ENCODE measurements at regions not wholly inside any gene's neighbourhood (a gene's known extent, or its start where the extent isn't known, plus 50 kb on each side); places are given as distances from the start of the nearest gene placed in this dataset.

DNA sequence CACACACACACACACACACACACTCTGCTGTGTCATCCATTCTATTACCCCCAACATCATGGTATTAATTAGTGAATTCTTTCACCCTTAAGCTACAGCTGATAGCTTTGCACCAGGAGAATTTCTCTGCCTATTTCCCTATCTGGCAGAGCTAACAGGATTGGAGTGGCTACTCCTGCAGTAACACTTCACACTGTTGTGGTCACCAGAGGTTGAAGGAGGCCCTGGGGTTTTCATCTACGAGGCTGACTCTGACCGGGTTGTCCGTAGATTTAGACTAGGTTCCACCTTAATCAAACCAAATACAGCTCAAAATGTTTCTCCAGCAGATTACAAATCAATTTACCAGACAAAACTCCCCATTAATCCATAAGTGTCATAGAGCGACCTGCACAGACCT is 69.2 kb upstream of the RIPOR2 start:
- TF ChIP-seq, protein P1, sequence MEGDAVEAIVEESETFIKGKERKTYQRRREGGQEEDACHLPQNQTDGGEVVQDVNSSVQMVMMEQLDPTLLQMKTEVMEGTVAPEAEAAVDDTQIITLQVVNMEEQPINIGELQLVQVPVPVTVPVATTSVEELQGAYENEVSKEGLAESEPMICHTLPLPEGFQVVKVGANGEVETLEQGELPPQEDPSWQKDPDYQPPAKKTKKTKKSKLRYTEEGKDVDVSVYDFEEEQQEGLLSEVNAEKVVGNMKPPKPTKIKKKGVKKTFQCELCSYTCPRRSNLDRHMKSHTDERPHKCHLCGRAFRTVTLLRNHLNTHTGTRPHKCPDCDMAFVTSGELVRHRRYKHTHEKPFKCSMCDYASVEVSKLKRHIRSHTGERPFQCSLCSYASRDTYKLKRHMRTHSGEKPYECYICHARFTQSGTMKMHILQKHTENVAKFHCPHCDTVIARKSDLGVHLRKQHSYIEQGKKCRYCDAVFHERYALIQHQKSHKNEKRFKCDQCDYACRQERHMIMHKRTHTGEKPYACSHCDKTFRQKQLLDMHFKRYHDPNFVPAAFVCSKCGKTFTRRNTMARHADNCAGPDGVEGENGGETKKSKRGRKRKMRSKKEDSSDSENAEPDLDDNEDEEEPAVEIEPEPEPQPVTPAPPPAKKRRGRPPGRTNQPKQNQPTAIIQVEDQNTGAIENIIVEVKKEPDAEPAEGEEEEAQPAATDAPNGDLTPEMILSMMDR (IDR thresholded peaks at IDR 0.05) = no peak
- TF ChIP-seq CEBPB (IDR thresholded peaks at IDR 0.05) (no peak), KDM1A (IDR thresholded peaks at IDR 0.05; ENCODE audit: low read depth) (no peak), POLR2A (IDR thresholded peaks at IDR 0.05; ENCODE audit: low read length) (no peak), NFE2L2 (conservative IDR thresholded peaks at IDR 0.05; ENCODE audit: low read length) (no peak), KDM5A (IDR thresholded peaks at IDR 0.05) (no peak)
